Transverse colon (tissue), 3 donors: ENCODE measurements at regions not wholly inside any gene's neighbourhood (a gene's known extent, or its start where the extent isn't known, plus 50 kb on each side); places are given as distances from the start of the nearest gene placed in this dataset.

Experiments
- EP300 ChIP-seq: sonication (generic); formaldehyde crosslinking; IDR thresholded peaks from one replicate; pipeline ENCODE4 v1.6.1; 2017; ENCODE audit warnings: antibody characterized with exemption, low read depth
- POLR2AphosphoS5 ChIP-seq, 3 donors: sonication (generic); formaldehyde crosslinking; IDR thresholded peaks; one replicate each; pipeline ENCODE4 v1.6.1; 2016; ENCODE audit warnings: antibody characterized with exemption in 3 of 3

GRCh38 chr6:165782812-165783211 lies 119.8 kb upstream of the PDE10A start:
- TF ChIP-seq EP300 (no peak), POLR2AphosphoS5 (IDR thresholded peaks at IDR 0.05) (no peak)
